Sigmoid colon (tissue), 6 donors: ENCODE measurements at regions not wholly inside any gene's neighbourhood (a gene's known extent, or its start where the extent isn't known, plus 50 kb on each side); places are given as distances from the start of the nearest gene placed in this dataset.
"Not testable (repeated sequence)": the region's sequence is repeated elsewhere in the genome, so short reads cannot be mapped to it uniquely, and the experiment has no call there.

ENCODE experiments used
- DNase-seq: peaks from one replicate; pipeline ENCODE4 v3.0.0-alpha.2; 2019
- H3K27ac ChIP-seq, 4 donors: fragments of 200-600 bp; sonication (generic); one replicate each; pipeline ENCODE4 v1.5.1; 2016 to 2019; ENCODE audit warnings: mild to moderate bottlenecking in 1 of 4
- H3K27me3 ChIP-seq, 3 donors: fragments of 200-600 bp; sonication (generic); one replicate each; pipeline ENCODE4 v1.5.1; 2019; ENCODE audit warnings: mild to moderate bottlenecking in 1 of 3
- H3K36me3 ChIP-seq, 4 donors: fragments of 200-600 bp; sonication (generic); one replicate each; pipeline ENCODE4 v1.5.1; 2016 to 2019
- H3K4me1 ChIP-seq, 4 donors: fragments of 200-600 bp; sonication (generic); one replicate each; pipeline ENCODE4 v1.5.1; 2017 to 2019
- H3K4me3 ChIP-seq, 4 donors: fragments of 200-600 bp; sonication (generic); one replicate each; pipeline ENCODE4 v1.5.1; 2017 to 2019; ENCODE audit warnings: mild to moderate bottlenecking in 2 of 4, moderate library complexity in 1 of 4
- H3K9me3 ChIP-seq, 4 donors: fragments of 200-600 bp in 3 of 4; sonication (generic) in 3 of 4; one replicate each; pipeline versions ENCODE4 v1.5.1 to v1.6.1; 2013 to 2019
- EP300 ChIP-seq, 4 donors: sonication (generic); formaldehyde crosslinking; IDR thresholded peaks; one replicate each; pipeline ENCODE4 v1.6.1; 2017; ENCODE audit warnings: antibody characterized with exemption in 4 of 4
- POLR2A ChIP-seq, 2 donors: fragments of 450-650 bp; IDR thresholded peaks; one replicate each; pipeline ENCODE4 v1.6.1; 2016; ENCODE audit warnings: antibody characterized with exemption in 2 of 2, mild to moderate bottlenecking in 2 of 2, moderate library complexity in 2 of 2
- POLR2AphosphoS5 ChIP-seq, 4 donors: sonication (generic); formaldehyde crosslinking; IDR thresholded peaks; one replicate each; pipeline ENCODE4 v1.6.1; 2017; ENCODE audit warnings: antibody characterized with exemption in 4 of 4
- WGBS, 2 donors: extraction: QIAGEN DNeasy Blood & Tissue Kit; methylation state at CpG; one replicate each; pipeline ENCODE4 v1.1.7; 2013; 5-methylcytosine and 5-hydroxymethylcytosine counted together
- intact Hi-C: fragments of 100-400 bp; cut with DNase I; formaldehyde crosslinking; loops from one replicate; pipeline ENCODE4 v1.15.1; 2023
- TF ChIP-seq, protein P1 (sequence below), 4 experiments: fragments of 450-650 bp in 3 of 4; fragments of 200-600 bp in 1 of 4; IDR thresholded peaks; one replicate each; pipeline ENCODE4 v1.5.1; 2016 to 2019; ENCODE audit warnings: antibody characterized with exemption in 4 of 4, mild to moderate bottlenecking in 3 of 4, moderate library complexity in 2 of 4
- donor health status: healthy with polysubstance abuse.
- donor health status: healthy.

DNA sequence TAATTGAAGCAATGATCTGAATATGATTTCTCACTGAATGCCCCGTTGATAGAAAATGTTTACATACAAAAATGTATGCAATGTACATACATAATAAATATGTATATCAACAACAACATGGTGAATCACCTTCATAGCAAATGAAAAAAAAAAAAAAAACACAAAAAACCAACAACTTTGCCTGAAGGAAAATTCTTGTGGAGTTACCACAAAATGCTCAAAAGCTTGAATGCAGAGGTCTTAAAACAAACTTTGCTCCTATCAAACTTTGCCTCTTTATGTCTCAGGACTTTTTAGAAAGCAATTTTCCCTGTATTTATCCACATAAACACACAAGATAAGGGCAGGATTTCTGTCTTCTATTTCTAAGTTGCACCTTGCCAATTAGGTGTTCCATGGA, 92.9 kb upstream of the SIX2 start:
- intact Hi-C loops = loop anchor here (10.0 kb wide), 1 partner anchor 247 kb away; no protein-coding TSS in a partner anchor
- H3K4me3 ChIP-seq = no peak overlapping the region
- no peaks in the 10 kb centered on the region for H3K9me3 ChIP-seq
- no peak overlapping the region for H3K27ac ChIP-seq
- H3K36me3 ChIP-seq = no peaks in the 10 kb centered on the region
- H3K27me3 ChIP-seq = no peaks in the 10 kb centered on the region
- TF ChIP-seq POLR2AphosphoS5 (IDR thresholded peaks at IDR 0.05) (no peak), POLR2A (IDR thresholded peaks at IDR 0.05) (no peak), EP300 (IDR thresholded peaks at IDR 0.05) (no peak)
- TF ChIP-seq, protein P1, sequence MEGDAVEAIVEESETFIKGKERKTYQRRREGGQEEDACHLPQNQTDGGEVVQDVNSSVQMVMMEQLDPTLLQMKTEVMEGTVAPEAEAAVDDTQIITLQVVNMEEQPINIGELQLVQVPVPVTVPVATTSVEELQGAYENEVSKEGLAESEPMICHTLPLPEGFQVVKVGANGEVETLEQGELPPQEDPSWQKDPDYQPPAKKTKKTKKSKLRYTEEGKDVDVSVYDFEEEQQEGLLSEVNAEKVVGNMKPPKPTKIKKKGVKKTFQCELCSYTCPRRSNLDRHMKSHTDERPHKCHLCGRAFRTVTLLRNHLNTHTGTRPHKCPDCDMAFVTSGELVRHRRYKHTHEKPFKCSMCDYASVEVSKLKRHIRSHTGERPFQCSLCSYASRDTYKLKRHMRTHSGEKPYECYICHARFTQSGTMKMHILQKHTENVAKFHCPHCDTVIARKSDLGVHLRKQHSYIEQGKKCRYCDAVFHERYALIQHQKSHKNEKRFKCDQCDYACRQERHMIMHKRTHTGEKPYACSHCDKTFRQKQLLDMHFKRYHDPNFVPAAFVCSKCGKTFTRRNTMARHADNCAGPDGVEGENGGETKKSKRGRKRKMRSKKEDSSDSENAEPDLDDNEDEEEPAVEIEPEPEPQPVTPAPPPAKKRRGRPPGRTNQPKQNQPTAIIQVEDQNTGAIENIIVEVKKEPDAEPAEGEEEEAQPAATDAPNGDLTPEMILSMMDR (IDR thresholded peaks at IDR 0.05) = no peak
- DNase-seq = no peak
- 67 to 82% methylated on average over 1 of the region's 1 CpG for WGBS, 2 donors
- H3K4me1 ChIP-seq = no peaks in the 10 kb centered on the region

DNA sequence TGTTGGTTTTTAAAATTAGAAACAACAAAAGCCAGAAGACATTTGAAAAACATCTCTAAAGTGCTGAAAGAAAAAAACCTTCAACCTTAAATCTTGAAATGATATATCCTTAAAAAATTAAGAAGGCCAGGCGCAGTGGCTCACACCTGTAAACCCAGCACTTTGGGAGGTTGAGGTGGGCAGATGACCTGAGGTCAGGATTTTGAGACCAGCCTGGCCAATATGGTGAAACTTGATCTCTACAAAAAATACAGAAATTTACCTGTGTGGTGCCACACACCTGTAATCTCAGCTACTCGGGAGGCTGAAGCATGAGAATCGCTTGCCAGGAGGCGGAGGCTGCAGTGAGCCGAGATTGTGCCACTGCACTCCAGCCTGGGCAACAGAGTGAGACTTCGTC, 87.7 kb upstream of the SIX2 start:
- Histone ChIP-seq H3K36me3 (no peaks in the 10 kb centered on the region), H3K4me1 (no peaks in the 10 kb centered on the region), H3K27me3 (peaks cover 0 to 7% (median 0%) of the 10 kb centered on the region in 3 donors), H3K27ac (no peak overlapping the region), H3K4me3 (no peak overlapping the region), H3K9me3 (no peaks in the 10 kb centered on the region)
- DNase-seq = no peak
- WGBS, 2 donors = 93 to 96% methylated on average over 6 of the region's 6 CpGs
- intact Hi-C loops = no loop called here
- TF ChIP-seq EP300 (IDR thresholded peaks at IDR 0.05) = no peak

- H3K27ac ChIP-seq, H3K4me3 ChIP-seq, H3K9me3 ChIP-seq, H3K4me1 ChIP-seq, intact Hi-C loops, H3K36me3 ChIP-seq, DNase-seq, H3K27me3 ChIP-seq: not testable (repeated sequence)
- 92 to 94% methylated on average over 10 of the region's 10 CpGs for WGBS, 2 donors
Observed at GRCh38 chr2:45096038-45096437, 86.8 kb upstream of the SIX2 start.

- no peak overlapping the region for H3K4me3 ChIP-seq
- H3K27me3 ChIP-seq = peaks cover 0 to 7% (median 0%) of the 10 kb centered on the region in 3 donors
- 55 to 75% methylated on average over 6 of the region's 6 CpGs for WGBS, 2 donors
- no peak overlapping the region for H3K27ac ChIP-seq
- no peak for DNase-seq
- no peaks in the 10 kb centered on the region for H3K36me3 ChIP-seq
- intact Hi-C loops = no loop called here
- no peaks in the 10 kb centered on the region for H3K9me3 ChIP-seq
- no peaks in the 10 kb centered on the region for H3K4me1 ChIP-seq
- no peak for TF ChIP-seq EP300 (IDR thresholded peaks at IDR 0.05)
- TF ChIP-seq POLR2A (IDR thresholded peaks at IDR 0.05) = no peak
- TF ChIP-seq, protein P1 (IDR thresholded peaks at IDR 0.05) = no peak
- no peak for TF ChIP-seq POLR2AphosphoS5 (IDR thresholded peaks at IDR 0.05)
Observed at GRCh38 chr2:45093663-45094062, 84.4 kb upstream of the SIX2 start.

GRCh38 chr2:45093181-45093580, 83.9 kb upstream of the SIX2 start:
- TF ChIP-seq POLR2A (IDR thresholded peaks at IDR 0.05) (no peak), EP300 (IDR thresholded peaks at IDR 0.05) (no peak), POLR2AphosphoS5 (IDR thresholded peaks at IDR 0.05) (no peak)
- TF ChIP-seq, protein P1 (IDR thresholded peaks at IDR 0.05) = no peak
- WGBS, 2 donors = 94 to 96% methylated on average over 5 of the region's 5 CpGs
- Histone ChIP-seq H3K4me3 (no peak overlapping the region), H3K27me3 (peaks cover 0 to 7% (median 0%) of the 10 kb centered on the region in 3 donors), H3K9me3 (no peaks in the 10 kb centered on the region), H3K4me1 (no peaks in the 10 kb centered on the region), H3K27ac (no peak overlapping the region), H3K36me3 (no peaks in the 10 kb centered on the region)
- intact Hi-C loops = no loop called here
- no peak for DNase-seq

GRCh38 chr2:45089554-45090261, 80.5 kb upstream of the SIX2 start:
- Histone ChIP-seq H3K4me3 (no peak overlapping the region), H3K4me1 (no peaks in the 10 kb centered on the region), H3K36me3 (no peaks in the 10 kb centered on the region), H3K9me3 (no peaks in the 10 kb centered on the region), H3K27ac (no peak overlapping the region), H3K27me3 (peaks cover 0 to 7% (median 0%) of the 10 kb centered on the region in 3 donors)
- TF ChIP-seq EP300 (IDR thresholded peaks at IDR 0.05) (no peak), POLR2A (IDR thresholded peaks at IDR 0.05) (no peak), POLR2AphosphoS5 (IDR thresholded peaks at IDR 0.05) (no peak)
- TF ChIP-seq, protein P1 (IDR thresholded peaks at IDR 0.05) = no peak
- WGBS, 2 donors = 81 to 85% methylated on average over 12 of the region's 12 CpGs
- intact Hi-C loops = no loop called here
- no peak for DNase-seq
